HepG2 (cell line): ENCODE measurements at regions not wholly inside any gene's neighbourhood (a gene's known extent, or its start where the extent isn't known, plus 50 kb on each side); places are given as distances from the start of the nearest gene placed in this dataset.
A peak's percentile ranks its signal among the peaks of the same experiment; 100 is the strongest.

Source experiments
- AHDC1 ChIP-seq: sonication (generic); formaldehyde crosslinking; IDR thresholded peaks from 2 replicates; pipeline ENCODE4 v1.5.1; 2020; ENCODE audit warnings: mild to moderate bottlenecking, missing genetic modification reagents, borderline replicate concordance
- ARNTL ChIP-seq: sonication (generic); formaldehyde crosslinking; IDR thresholded peaks from 2 replicates; pipeline ENCODE4 v1.4.0; 2020; ENCODE audit warnings: mild to moderate bottlenecking, missing genetic modification reagents
- ASH2L ChIP-seq: fragments of 300-600, 200-600 bp; sonication (generic); IDR thresholded peaks from 2 replicates; pipeline ENCODE4 v1.7.0; 2017; ENCODE audit warnings: low read depth, mild to moderate bottlenecking, moderate library complexity, mixed read lengths, low read length; ENCODE audit not compliant: insufficient read length
- ATF1 ChIP-seq: IDR thresholded peaks from 2 replicates; pipeline ENCODE4 v1.6.1; 2016; ENCODE audit warnings: mild to moderate bottlenecking, control low read depth
- FOXK1 ChIP-seq: sonication (generic); formaldehyde crosslinking; IDR thresholded peaks from 2 replicates; pipeline ENCODE4 v1.4.0; 2020; ENCODE audit warnings: low read depth, missing genetic modification reagents, borderline replicate concordance
- FOXP1 ChIP-seq, 2 experiments: fragments of 450-650 bp in 1 of 2; IDR thresholded peaks; 2 replicates each; pipeline ENCODE4 v1.6.1; 2017 to 2018; ENCODE audit warnings: antibody characterized with exemption in 1 of 2
- HOXA3 ChIP-seq: sonication (generic); formaldehyde crosslinking; IDR thresholded peaks from 2 replicates; pipeline ENCODE4 v1.5.0; 2020; ENCODE audit warnings: missing genetic modification reagents
- KDM1A ChIP-seq: IDR thresholded peaks from 2 replicates; pipeline ENCODE4 v1.6.1; 2016; ENCODE audit warnings: missing compliant biosample characterization
- MAZ ChIP-seq, 2 experiments: sonication (generic) in 1 of 2; formaldehyde crosslinking in 1 of 2; IDR thresholded peaks; 2 replicates each; pipeline versions ENCODE4 v1.5.0 to v1.6.1; 2012 to 2020; ENCODE audit warnings: low read depth in 2 of 2, mild to moderate bottlenecking in 2 of 2, borderline replicate concordance in 1 of 2, improper control_type of control experiment in 1 of 2, low read length in 1 of 2, missing genetic modification reagents in 1 of 2, moderate library complexity in 1 of 2
- NFIC ChIP-seq: IDR thresholded peaks from 2 replicates; pipeline ENCODE4 v1.6.1; 2012; ENCODE audit warnings: mild to moderate bottlenecking, low read length, inconsistent platforms
- NR3C1 ChIP-seq: sonication (generic); formaldehyde crosslinking; IDR thresholded peaks from 2 replicates; pipeline ENCODE4 v1.4.0; 2020; ENCODE audit warnings: missing genetic modification reagents
- PAWR ChIP-seq: sonication (generic); formaldehyde crosslinking; IDR thresholded peaks from 2 replicates; pipeline ENCODE4 v1.4.0; 2020; ENCODE audit warnings: missing genetic modification reagents, mild to moderate bottlenecking, borderline replicate concordance
- PITX1 ChIP-seq: sonication (generic); formaldehyde crosslinking; IDR thresholded peaks from 2 replicates; pipeline ENCODE4 v1.5.1; 2020; ENCODE audit warnings: mild to moderate bottlenecking, missing genetic modification reagents
- SCMH1 ChIP-seq: sonication (generic); formaldehyde crosslinking; IDR thresholded peaks from 2 replicates; pipeline ENCODE4 v1.9.0; 2021; ENCODE audit warnings: missing genetic modification reagents, mild to moderate bottlenecking, borderline replicate concordance
- TRIM24 ChIP-seq: sonication (generic); formaldehyde crosslinking; IDR thresholded peaks from 2 replicates; pipeline ENCODE4 v1.8.0; 2022; ENCODE audit warnings: mild to moderate bottlenecking, missing genetic modification reagents
- XRCC5 ChIP-seq: fragments of 200-400 bp; formaldehyde crosslinking; optimal IDR thresholded peaks from 2 replicates; pipeline ENCODE3; 2017; ENCODE audit warnings: mild to moderate bottlenecking, low read length
- ZBTB3 ChIP-seq: sonication (generic); formaldehyde crosslinking; IDR thresholded peaks from 2 replicates; pipeline ENCODE4 v1.4.0; 2020; ENCODE audit warnings: low read depth, mild to moderate bottlenecking, moderate library complexity, missing genetic modification reagents, borderline replicate concordance
- ZNF343 ChIP-seq: sonication (generic); formaldehyde crosslinking; IDR thresholded peaks from 2 replicates; pipeline ENCODE4 v1.4.0; 2020; ENCODE audit warnings: mild to moderate bottlenecking, missing genetic modification reagents
- ZNF367 ChIP-seq: sonication (generic); formaldehyde crosslinking; IDR thresholded peaks from 2 replicates; pipeline ENCODE4 v1.4.0; 2020; ENCODE audit warnings: missing genetic modification reagents, borderline replicate concordance
- ZNF549 ChIP-seq: sonication (generic); formaldehyde crosslinking; IDR thresholded peaks from 2 replicates; pipeline ENCODE4 v1.5.0; 2020; ENCODE audit warnings: missing genetic modification reagents
- ZNF556 ChIP-seq: sonication (generic); formaldehyde crosslinking; IDR thresholded peaks from 2 replicates; pipeline ENCODE4 v1.4.0; 2020; ENCODE audit warnings: mild to moderate bottlenecking, missing genetic modification reagents, borderline replicate concordance
- ZNF580 ChIP-seq: IDR thresholded peaks from 2 replicates; pipeline ENCODE4 v1.6.1; 2016; ENCODE audit warnings: low read depth, borderline replicate concordance
- ZNF614 ChIP-seq: IDR thresholded peaks from 2 replicates; pipeline ENCODE4 v1.6.1; 2018; ENCODE audit warnings: missing biosample characterization, missing genetic modification reagents, inconsistent platforms, borderline replicate concordance
- ZNF703 ChIP-seq: sonication (generic); formaldehyde crosslinking; IDR thresholded peaks from 2 replicates; pipeline ENCODE4 v1.5.1; 2020; ENCODE audit warnings: missing genetic modification reagents, mild to moderate bottlenecking, moderate library complexity, borderline replicate concordance
- ZNF747 ChIP-seq: sonication (generic); formaldehyde crosslinking; IDR thresholded peaks from 2 replicates; pipeline ENCODE4 v1.8.1; 2023; ENCODE audit warnings: missing genetic modification reagents, mild to moderate bottlenecking, borderline replicate concordance
- TF ChIP-seq, protein P1 (sequence below): sonication (generic); formaldehyde crosslinking; IDR thresholded peaks from 2 replicates; pipeline ENCODE4 v1.8.0; 2022; ENCODE audit warnings: mild to moderate bottlenecking, missing genetic modification reagents, moderate library complexity

DNA sequence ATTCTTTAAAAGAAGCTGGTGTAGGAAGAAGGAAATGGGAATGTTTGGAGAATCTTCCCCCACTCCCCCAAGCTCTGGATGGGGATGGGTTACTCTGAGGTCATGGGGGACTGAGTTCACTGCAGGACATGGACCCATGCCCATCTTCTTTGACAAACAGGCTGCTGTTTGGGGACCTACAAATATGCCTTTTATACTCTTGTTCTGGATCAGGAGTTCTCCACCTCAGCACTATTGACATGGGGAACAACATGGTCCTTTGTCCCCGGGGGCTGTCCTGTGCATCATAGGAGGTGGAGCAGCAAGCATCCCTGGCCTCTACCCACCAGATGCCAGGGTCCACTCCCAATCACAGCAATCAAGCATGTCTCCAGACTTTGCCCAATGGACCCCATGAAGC, 365.8 kb upstream of the C1orf174 start (continued):
- TF ChIP-seq ZNF549 (CRISPR knock-in tag) (no peak), ZNF614 (no peak), ASH2L (no peak), FOXP1 (IDR thresholded peaks at IDR 0.05) (no peak), FOXP1 (CRISPR knock-in tag; IDR thresholded peaks at IDR 0.05) (peak; percentile 29; the same call in 1 of the 2 replicates), TRIM24 (CRISPR knock-in tag) (no peak), ATF1 (CRISPR knock-in tag) (peak; percentile 40; the same call in 1 of the 2 replicates), HOXA3 (CRISPR knock-in tag) (peak; percentile 59; the same call in 1 of the 2 replicates), ZNF367 (CRISPR knock-in tag) (no peak), SCMH1 (CRISPR knock-in tag) (no peak), ZNF747 (CRISPR knock-in tag) (no peak), FOXK1 (CRISPR knock-in tag) (no peak; the same call in 1 of the 2 replicates), ZNF556 (CRISPR knock-in tag) (no peak), KDM1A (no peak), NFIC (peak; percentile 22; the same call in 1 of the 2 replicates), PITX1 (CRISPR knock-in tag) (peak; percentile 54; the same call in 1 of the 2 replicates), MAZ (IDR thresholded peaks at IDR 0.05; ENCODE audit: borderline replicate concordance, low read depth, low read length) (no peak), MAZ (CRISPR knock-in tag; IDR thresholded peaks at IDR 0.05; ENCODE audit: low read depth) (no peak), ZNF580 (CRISPR knock-in tag) (no peak), NR3C1 (CRISPR knock-in tag) (no peak), AHDC1 (CRISPR knock-in tag) (no peak), ZBTB3 (CRISPR knock-in tag) (no peak), ZNF343 (CRISPR knock-in tag) (no peak), ZNF703 (CRISPR knock-in tag) (no peak), XRCC5 (peak; percentile 19), PAWR (CRISPR knock-in tag) (no peak), ARNTL (CRISPR knock-in tag) (no peak)
- TF ChIP-seq, protein P1, sequence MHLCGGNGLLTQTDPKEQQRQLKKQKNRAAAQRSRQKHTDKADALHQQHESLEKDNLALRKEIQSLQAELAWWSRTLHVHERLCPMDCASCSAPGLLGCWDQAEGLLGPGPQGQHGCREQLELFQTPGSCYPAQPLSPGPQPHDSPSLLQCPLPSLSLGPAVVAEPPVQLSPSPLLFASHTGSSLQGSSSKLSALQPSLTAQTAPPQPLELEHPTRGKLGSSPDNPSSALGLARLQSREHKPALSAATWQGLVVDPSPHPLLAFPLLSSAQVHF (CRISPR knock-in tag): no peak
